HG03175 (cell line): ENCODE measurements at regions not wholly inside any gene's neighbourhood (a gene's known extent, or its start where the extent isn't known, plus 50 kb on each side); places are given as distances from the start of the nearest gene placed in this dataset.
"Not testable (repeated sequence)": the region's sequence is repeated elsewhere in the genome, so short reads cannot be mapped to it uniquely, and the experiment has no call there.

Experiments used
- ATAC-seq: cut with Tn5 transposase; IDR thresholded peaks from one replicate; pipeline ENCODE4 v1.9.1; 2021; ENCODE audit warnings: mild to moderate bottlenecking, moderate library complexity; ENCODE audit not compliant: unreplicated experiment

DNA sequence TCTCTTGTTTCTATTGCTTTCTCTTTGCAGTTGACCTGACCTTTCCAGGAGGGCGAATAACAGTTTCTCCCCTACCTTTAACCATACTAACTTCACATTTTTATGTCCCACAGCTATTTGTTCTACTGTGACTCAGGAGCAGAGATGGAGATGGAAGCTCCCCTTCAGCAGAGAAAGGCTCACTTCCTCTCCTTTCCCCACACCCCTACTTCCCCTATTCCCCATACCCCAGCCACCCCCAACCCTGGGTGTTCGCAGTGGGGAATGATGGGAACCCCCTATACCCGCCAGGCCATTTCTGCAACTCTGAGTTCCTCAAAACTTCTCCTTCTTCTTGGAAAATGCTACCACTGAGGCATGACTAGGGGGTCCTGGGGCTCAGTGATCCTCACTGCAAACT is 285.4 kb upstream of the MGAT5 start:
- no peak for ATAC-seq

- no peak for ATAC-seq
These were observed 283.2 kb upstream of the MGAT5 start for GRCh38 chr2:133970641-133971040.

GRCh38 chr2:133972297-133972696 is 281.6 kb upstream of the MGAT5 start:
- ATAC-seq, result no peak

- no peak for ATAC-seq
These were observed 281.1 kb upstream of the MGAT5 start for GRCh38 chr2:133972786-133973185.

- ATAC-seq, result no peak
These were observed 279.5 kb upstream of the MGAT5 start for GRCh38 chr2:133974353-133974752.

GRCh38 chr2:133975135-133975534 is 278.7 kb upstream of the MGAT5 start:
- no peak for ATAC-seq

DNA sequence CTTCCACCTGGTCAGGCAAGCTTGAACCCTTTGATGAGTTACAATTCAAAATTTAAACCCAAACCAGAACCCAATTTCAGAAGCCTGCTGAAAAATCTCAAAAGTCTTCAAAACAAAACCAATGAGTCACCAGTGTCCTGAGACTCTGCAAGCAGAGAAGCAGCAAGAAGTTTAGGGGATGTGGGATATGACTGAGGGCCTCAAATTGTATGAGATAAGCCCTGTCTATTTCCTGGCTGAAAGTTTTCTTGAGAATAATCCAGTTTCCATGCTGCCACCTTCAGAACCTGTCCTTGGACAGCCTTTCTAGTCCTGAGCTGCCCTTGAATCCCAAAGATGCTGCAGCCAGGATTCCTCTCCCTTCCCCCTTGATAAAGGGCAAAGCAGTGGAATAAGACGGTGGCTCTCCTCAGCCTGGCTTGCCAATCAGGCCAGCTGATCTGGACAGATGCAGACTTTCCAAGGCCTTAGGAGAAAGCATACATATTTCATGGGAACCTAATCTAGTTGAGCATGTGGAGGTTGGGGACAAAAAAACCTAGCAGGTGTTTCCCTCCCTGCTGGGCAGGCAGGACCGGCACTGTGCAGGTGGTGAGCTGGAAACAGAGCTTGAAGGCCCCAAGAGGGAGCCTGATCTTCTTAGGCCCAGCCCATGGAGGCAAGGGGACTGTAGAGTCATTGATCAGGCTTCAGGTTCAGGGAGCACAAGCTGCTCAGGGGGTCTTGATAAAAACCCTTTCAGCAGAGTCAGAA is 278.0 kb upstream of the MGAT5 start:
- ATAC-seq, result no peak

DNA sequence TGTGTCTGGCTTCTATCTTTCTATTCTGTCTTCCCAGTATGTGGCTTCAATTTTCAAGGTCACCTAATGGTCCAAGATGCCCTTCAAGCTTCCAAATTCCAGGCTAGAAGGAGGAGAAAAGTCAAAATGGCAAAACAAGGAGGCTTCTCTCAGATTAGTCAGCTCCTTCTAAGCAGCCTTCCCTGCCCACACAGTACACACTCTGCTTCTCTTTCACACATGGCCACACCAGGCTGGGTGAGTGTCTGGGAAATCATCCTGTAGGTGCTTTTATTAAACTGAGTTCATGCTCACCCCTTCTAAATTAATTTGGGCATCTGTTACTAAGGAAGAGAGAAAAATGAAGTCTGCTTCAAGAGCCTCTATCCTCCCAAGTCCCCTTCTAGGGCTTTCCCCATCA is 277.2 kb upstream of the MGAT5 start:
- no peak for ATAC-seq

GRCh38 chr2:133977405-133977804 is 276.5 kb upstream of the MGAT5 start:
- ATAC-seq, result no peak

GRCh38 chr2:133982256-133982655 is 271.6 kb upstream of the MGAT5 start:
- ATAC-seq, result no peak

DNA sequence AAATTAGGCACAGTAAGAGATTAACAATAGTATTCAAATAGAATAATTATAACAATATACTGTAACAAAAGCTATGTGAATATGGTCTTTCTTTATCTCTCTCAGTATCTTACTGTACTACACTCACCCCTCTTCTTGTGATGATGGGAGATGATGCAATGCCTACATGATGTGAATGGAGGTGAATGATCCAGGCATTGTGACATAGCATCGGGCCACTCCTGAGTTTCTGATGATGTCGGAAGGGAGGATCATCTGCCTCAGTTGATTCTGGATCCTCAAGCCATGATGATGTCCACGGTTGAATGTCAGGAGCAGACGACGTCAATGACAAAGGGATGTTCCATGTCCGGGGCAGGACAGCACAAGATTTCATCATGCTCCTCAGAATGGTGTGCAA is 268.3 kb upstream of the MGAT5 start:
- no peak for ATAC-seq

- no peak for ATAC-seq
These were observed 267.6 kb upstream of the MGAT5 start for GRCh38 chr2:133986081-133986837.

DNA sequence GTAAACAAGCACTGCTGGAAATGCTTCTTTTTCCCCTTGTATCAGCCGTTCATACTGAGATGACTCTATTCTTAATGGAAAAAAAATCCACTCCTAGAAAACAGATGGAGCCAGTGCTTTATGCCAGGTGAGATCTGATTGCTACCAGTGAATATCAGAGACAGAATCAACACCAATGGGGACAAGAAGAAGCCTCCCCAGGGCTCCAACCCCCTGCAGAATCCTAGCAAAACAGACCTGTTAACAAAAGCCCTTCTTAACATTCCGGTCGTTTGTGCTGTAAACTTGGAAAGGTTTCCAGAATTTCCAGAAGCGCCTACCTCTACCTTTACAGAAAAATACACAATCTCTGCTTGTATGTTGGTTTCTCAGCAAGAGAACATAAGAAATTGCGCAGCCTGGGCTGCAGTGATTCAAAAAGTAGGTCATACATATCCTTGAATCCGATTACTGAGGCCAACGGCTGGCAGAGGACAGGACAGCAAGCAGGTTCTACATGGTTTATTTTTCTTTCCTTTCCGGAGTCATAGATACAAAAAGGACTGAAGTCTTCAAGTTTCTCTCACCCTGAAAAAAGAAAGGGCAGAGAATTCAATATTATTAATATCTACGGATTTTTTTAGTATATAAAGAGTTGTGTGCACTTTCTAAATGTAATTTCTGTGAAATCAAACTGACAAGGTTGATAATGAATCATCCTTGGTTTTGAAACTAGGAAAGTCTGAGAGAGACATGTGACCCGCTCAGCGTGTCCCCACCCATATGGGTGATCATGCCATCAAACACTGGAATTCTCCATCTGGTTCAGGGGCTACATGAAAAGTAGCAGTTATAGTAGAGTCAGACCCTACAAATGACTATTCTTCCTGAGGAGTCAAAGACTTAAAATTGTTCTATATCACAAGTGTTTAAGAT is 266.7 kb upstream of the MGAT5 start:
- ATAC-seq, result no peak

- no peak for ATAC-seq
These were observed 265.5 kb upstream of the MGAT5 start for GRCh38 chr2:133988316-133988891.

DNA sequence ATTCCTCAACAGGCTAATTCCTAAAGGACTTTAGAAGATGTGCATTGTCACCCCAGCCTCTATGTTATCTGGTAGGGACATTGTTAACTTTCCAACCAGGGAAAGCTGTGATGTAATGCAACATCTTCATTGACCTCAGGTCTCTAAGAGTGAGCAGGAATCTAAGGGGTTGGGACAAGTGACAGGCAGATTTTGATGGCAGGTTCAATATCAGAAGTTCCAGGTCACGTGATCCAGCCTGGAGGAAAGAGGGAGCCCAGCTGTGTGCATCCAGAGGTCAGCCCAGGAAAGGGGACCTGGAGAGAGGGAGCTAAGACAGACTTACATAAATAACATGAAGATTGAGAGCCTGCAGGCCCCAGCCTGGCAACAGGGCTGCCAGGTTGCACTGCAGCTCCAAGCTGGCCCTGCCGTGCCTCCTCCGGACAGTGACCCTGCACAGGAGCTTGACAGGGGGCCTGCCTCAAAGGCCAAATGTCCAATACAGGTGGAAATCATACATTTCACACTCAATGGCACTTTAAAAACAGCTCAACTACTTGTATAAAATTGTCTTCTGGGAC is 262.2 kb upstream of the MGAT5 start:
- no peak for ATAC-seq

DNA sequence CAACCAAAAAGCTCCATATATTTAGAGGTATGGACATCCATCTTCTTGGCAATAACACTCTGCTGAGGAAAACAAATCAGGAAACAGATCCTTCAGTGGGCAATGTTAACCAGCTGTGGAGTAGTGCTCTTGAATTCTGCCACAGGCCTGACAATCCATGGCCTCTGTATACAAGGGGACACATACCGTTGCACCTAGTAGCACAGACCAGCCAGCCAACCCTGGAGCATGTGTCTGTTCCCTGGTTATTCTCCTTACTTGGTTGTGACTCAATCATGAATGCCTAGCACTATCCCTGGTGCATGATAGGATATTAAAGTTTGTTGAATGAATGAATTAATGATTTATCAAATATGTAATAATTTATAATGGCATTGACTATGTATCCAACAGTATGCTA is 261.4 kb upstream of the MGAT5 start:
- ATAC-seq, result no peak

GRCh38 chr2:133993160-133993559 is 260.7 kb upstream of the MGAT5 start:
- ATAC-seq, result no peak

GRCh38 chr2:133998726-133999125 is 255.1 kb upstream of the MGAT5 start:
- not testable (repeated sequence) for ATAC-seq

GRCh38 chr2:134002391-134002790 is 251.5 kb upstream of the MGAT5 start:
- ATAC-seq, result no peak

GRCh38 chr2:134002921-134003320 is 251.0 kb upstream of the MGAT5 start:
- no peak for ATAC-seq

DNA sequence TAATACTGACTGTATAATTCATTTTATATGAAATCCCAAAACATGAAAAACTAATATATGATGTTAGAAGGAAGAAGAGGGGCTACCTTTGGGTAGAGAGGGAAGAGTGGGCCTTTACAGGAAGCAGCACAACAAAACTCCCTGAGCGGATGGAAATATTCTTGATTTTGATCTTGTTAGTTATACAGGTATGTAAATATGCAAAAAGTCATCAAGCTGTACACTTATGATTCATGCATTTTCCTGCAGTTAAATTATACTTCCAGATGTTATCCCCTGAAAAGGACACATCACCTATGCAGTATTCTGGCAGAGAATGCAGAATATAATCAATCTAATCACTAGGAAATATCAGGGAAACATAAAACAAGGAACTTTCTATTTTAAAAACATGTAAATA is 249.4 kb upstream of the MGAT5 start:
- ATAC-seq, result no peak
